C4-2B (cell line): ENCODE measurements at regions not wholly inside any gene's neighbourhood (a gene's known extent, or its start where the extent isn't known, plus 50 kb on each side); places are given as distances from the start of the nearest gene placed in this dataset.

ENCODE experiments used
- CTCF ChIP-seq: fragments of 450-650 bp; conservative IDR thresholded peaks from 2 replicates; pipeline ENCODE4 v1.5.1; 2017; ENCODE audit warnings: mild to moderate bottlenecking
- ZFX ChIP-seq: fragments of 450-650 bp; IDR thresholded peaks from 2 replicates; pipeline ENCODE4 v1.6.1; 2017

GRCh38 chr7:21304808-21305375, 123.0 kb upstream of the SP4 start:
- TF ChIP-seq CTCF (no peak), ZFX (no peak)
